ENCODE measurements at regions not wholly inside any gene's neighbourhood (a gene's known extent, or its start where the extent isn't known, plus 50 kb on each side); places are given as distances from the start of the nearest gene placed in this dataset.

- no peak for DNase-seq
Measured at GRCh38 chrX:122439831-122440230, 744.2 kb upstream of the GRIA3 start.

- DNase-seq, result no peak
Measured at GRCh38 chrX:122440832-122441231, 743.2 kb upstream of the GRIA3 start.

- no peak for DNase-seq
Measured at GRCh38 chrX:122441451-122441850, 742.6 kb upstream of the GRIA3 start.

GRCh38 chrX:122445466-122445865 is 738.6 kb upstream of the GRIA3 start:
- DNase-seq, result no peak

- DNase-seq, result no peak
Measured at GRCh38 chrX:122464341-122464740, 719.7 kb upstream of the GRIA3 start.

GRCh38 chrX:122475306-122475705 is 708.8 kb upstream of the GRIA3 start:
- DNase-seq, result no peak

GRCh38 chrX:122500556-122500955 is 683.5 kb upstream of the GRIA3 start:
- DNase-seq, result no peak

- DNase-seq, result no peak
Measured at GRCh38 chrX:122501652-122502051, 682.4 kb upstream of the GRIA3 start.

- DNase-seq, result no peak
Measured at GRCh38 chrX:122504026-122504425, 680.1 kb upstream of the GRIA3 start.

- no peak for DNase-seq
Measured at GRCh38 chrX:122512561-122513072, 671.5 kb upstream of the GRIA3 start.

- no peak for DNase-seq
Measured at GRCh38 chrX:122517786-122518185, 666.3 kb upstream of the GRIA3 start.

- DNase-seq, result no peak
Measured at GRCh38 chrX:122545778-122546177, 638.3 kb upstream of the GRIA3 start.

- no peak for DNase-seq
Measured at GRCh38 chrX:122546269-122546668, 637.8 kb upstream of the GRIA3 start.

- DNase-seq, result no peak
Measured at GRCh38 chrX:122552286-122552800, 631.7 kb upstream of the GRIA3 start.

GRCh38 chrX:122555925-122556324 is 628.2 kb upstream of the GRIA3 start:
- no peak for DNase-seq

- DNase-seq, result no peak
Measured at GRCh38 chrX:122565952-122566351, 618.1 kb upstream of the GRIA3 start.

- no peak for DNase-seq
Measured at GRCh38 chrX:122566401-122566800, 617.7 kb upstream of the GRIA3 start.

- DNase-seq, result no peak
Measured at GRCh38 chrX:122567911-122568310, 616.2 kb upstream of the GRIA3 start.

- no peak for DNase-seq
Measured at GRCh38 chrX:122572461-122572860, 611.6 kb upstream of the GRIA3 start.

- DNase-seq, result no peak
Measured at GRCh38 chrX:122579036-122579435, 605.0 kb upstream of the GRIA3 start.

GRCh38 chrX:122579526-122579925 is 604.6 kb upstream of the GRIA3 start:
- no peak for DNase-seq

GRCh38 chrX:122582280-122582974 is 601.7 kb upstream of the GRIA3 start:
- DNase-seq, result no peak

- DNase-seq, result no peak
Measured at GRCh38 chrX:122582975-122583305, 601.1 kb upstream of the GRIA3 start.

GRCh38 chrX:122583551-122583950 is 600.5 kb upstream of the GRIA3 start:
- no peak for DNase-seq

- DNase-seq, result no peak
Measured at GRCh38 chrX:122584981-122585380, 599.1 kb upstream of the GRIA3 start.

Measured in NCI-H82 (cell line).